ENCODE measurements at regions not wholly inside any gene's neighbourhood (a gene's known extent, or its start where the extent isn't known, plus 50 kb on each side); places are given as distances from the start of the nearest gene placed in this dataset.
A peak's percentile ranks its signal among the peaks of the same experiment; 100 is the strongest.

- peak; percentile 64 for DNase-seq
- no peaks in the 10 kb centered on the region for H4K20me1 ChIP-seq (ENCODE audit: insufficient read depth)
- no peaks in the 10 kb centered on the region; the same call in 1 of the 2 replicates for H3K27me3 ChIP-seq (ENCODE audit: insufficient read depth)
- H3K9ac ChIP-seq = no peak overlapping the region
- no peak overlapping the region for H3K4me2 ChIP-seq
- WGBS (ENCODE audit: low lambda C conversion rate) = 47% methylated on average over 8 of the region's 9 CpGs
- H3K9me2 ChIP-seq = no peaks in the 10 kb centered on the region
- H3K79me2 ChIP-seq (ENCODE audit: insufficient read depth) = no peaks in the 10 kb centered on the region
- POLR2A ChIA-PET = no interaction called here
- H3K4me1 ChIP-seq (ENCODE audit: control insufficient read depth in 1 of 2, insufficient read depth in 2 of 2, low read depth in 1 of 2, low read length in 1 of 2) = peaks cover 0 to 26% of the 10 kb centered on the region in 2 experiments; a peak in 1 of 4 replicates
- H3K4me3 ChIP-seq (ENCODE audit: low read depth in 2 of 2, low read length in 1 of 2) = no peak overlapping the region
- peak overlapping the region in 1 of 2 experiments; percentile 47; a peak in 2 of 4 replicates for H3K27ac ChIP-seq (ENCODE audit: low read depth in 2 of 2, low read length in 1 of 2)
- no peaks in the 10 kb centered on the region for H3K36me3 ChIP-seq (replicated peaks in 1 of 2; ENCODE audit: control insufficient read depth in 1 of 2, insufficient read depth in 2 of 2, low read length in 1 of 2)
- no peak overlapping the region for H2AFZ ChIP-seq (ENCODE audit: low read depth)
- TF ChIP-seq PBX3 (IDR thresholded peaks at IDR 0.05) (no peak), GATA2 (CRISPR knock-in tag; IDR thresholded peaks at IDR 0.05) (no peak), JUND (IDR thresholded peaks at IDR 0.05) (no peak), ELF1 (IDR thresholded peaks at IDR 0.05) (no peak), YY1 (IDR thresholded peaks at IDR 0.05; ENCODE audit: low read depth) (no peak), FOXJ3 (CRISPR knock-in tag; IDR thresholded peaks at IDR 0.05) (no peak), CTCF (IDR thresholded peaks at IDR 0.05) (no peak), REST (IDR thresholded peaks at IDR 0.05; ENCODE audit: low read depth, low read length) (no peak), IRF3 (IDR thresholded peaks at IDR 0.05; ENCODE audit: low read depth, low read length) (no peak), NFIC (IDR thresholded peaks at IDR 0.05; ENCODE audit: borderline replicate concordance) (no peak), USF2 (IDR thresholded peaks at IDR 0.05; ENCODE audit: borderline replicate concordance, low read depth, low read length) (no peak), ZBTB33 (IDR thresholded peaks at IDR 0.05; ENCODE audit: borderline replicate concordance, low read depth) (no peak), RCOR1 (IDR thresholded peaks at IDR 0.05; ENCODE audit: low read length) (no peak), POLR2AphosphoS5 (IDR thresholded peaks at IDR 0.05; ENCODE audit: low read depth, low read length) (no peak), SMC3 (IDR thresholded peaks at IDR 0.05; ENCODE audit: low read depth, low read length) (no peak), FOXM1 (IDR thresholded peaks at IDR 0.05; ENCODE audit: low read depth) (no peak), EZH2phosphoT487 (IDR thresholded peaks at IDR 0.05; ENCODE audit: borderline replicate concordance, low read depth) (no peak), RAD21 (IDR thresholded peaks at IDR 0.05; ENCODE audit: low read length) (no peak), NRF1 (IDR thresholded peaks at IDR 0.05; ENCODE audit: low read depth, low read length) (no peak), EP300 (IDR thresholded peaks at IDR 0.05; ENCODE audit: borderline replicate concordance in 1 of 2, low read depth in 1 of 2, low read length in 1 of 2) (no peak)
- no peaks in the 10 kb centered on the region for H3K9me3 ChIP-seq
- no peaks in the 10 kb centered on the region for H3F3A ChIP-seq (replicated peaks; ENCODE audit: insufficient read depth)
- CTCF ChIA-PET = interaction anchor here (5.8 kb wide), 1 partner anchor 209 kb away, joined by 42 read pairs; no protein-coding TSS in a partner anchor
Observed at GRCh38 chr7:57482-58255, 134.7 kb upstream of the FAM20C start.
